Rectal smooth muscle tissue (tissue), 1 donor: ENCODE measurements at regions not wholly inside any gene's neighbourhood (a gene's known extent, or its start where the extent isn't known, plus 50 kb on each side); places are given as distances from the start of the nearest gene placed in this dataset.
"Not testable (repeated sequence)": the region's sequence is repeated elsewhere in the genome, so short reads cannot be mapped to it uniquely, and the experiment has no call there.

ENCODE experiments used
- H3K27ac ChIP-seq: one replicate; pipeline ENCODE4 v1.7.0; 2013; ENCODE audit warnings: low read depth, low read length, inconsistent platforms
- H3K27me3 ChIP-seq: one replicate; pipeline ENCODE4 v1.7.0; 2013; ENCODE audit warnings: low read length; ENCODE audit not compliant: control insufficient read depth, insufficient read depth
- H3K36me3 ChIP-seq: one replicate; pipeline ENCODE4 v1.7.0; 2013; ENCODE audit warnings: low read length; ENCODE audit not compliant: control insufficient read depth, insufficient read depth
- H3K4me1 ChIP-seq: one replicate; pipeline ENCODE4 v1.7.0; 2013; ENCODE audit warnings: low read length; ENCODE audit not compliant: control insufficient read depth, insufficient read depth
- H3K4me3 ChIP-seq: one replicate; pipeline ENCODE4 v1.7.0; 2013; ENCODE audit warnings: low read length
- H3K9ac ChIP-seq: one replicate; pipeline ENCODE4 v1.7.0; 2013; ENCODE audit warnings: low read length

DNA sequence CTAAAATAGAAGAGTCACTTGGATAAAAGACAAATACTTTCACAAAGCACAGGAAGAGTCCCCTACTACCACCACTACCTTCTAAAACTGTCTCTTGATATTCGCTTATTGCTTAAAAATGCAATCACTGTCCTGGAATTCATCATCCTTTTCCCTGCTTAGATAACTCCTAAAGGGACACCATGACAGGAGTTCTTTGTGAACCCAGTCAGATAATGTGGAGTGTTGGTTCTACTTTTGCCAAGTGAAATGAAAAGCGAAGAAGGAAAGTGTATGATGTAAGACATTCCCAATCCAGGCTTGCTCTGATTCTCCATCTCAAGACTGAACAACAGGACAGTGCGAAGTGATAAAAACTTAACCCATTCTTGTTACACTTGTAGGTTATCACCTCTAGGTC lies 103.0 kb downstream of the MTERF1 start:
- Histone ChIP-seq H3K27me3 (no peaks in the 10 kb centered on the region), H3K4me1 (no peaks in the 10 kb centered on the region), H3K36me3 (no peaks in the 10 kb centered on the region), H3K9ac (no peak overlapping the region), H3K27ac (no peak overlapping the region), H3K4me3 (no peak overlapping the region)

DNA sequence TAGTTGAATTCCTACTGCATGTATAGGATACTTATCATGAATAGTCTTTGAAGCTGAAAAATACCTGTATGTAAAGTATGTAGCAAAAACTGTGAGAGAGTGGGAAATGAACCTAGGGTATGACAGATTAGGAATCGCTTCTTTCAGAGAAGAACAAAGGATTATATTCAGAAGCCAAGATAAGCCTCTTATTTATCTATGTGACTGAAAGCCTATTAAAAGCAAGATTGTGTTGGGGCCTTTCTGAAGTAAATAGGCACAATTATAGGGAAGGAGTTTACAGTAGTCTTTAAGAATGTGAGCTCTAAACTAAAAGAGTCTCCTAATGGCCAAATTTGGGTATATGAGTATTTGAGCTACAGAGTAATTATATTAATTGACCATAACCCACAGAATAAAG lies 102.1 kb downstream of the MTERF1 start:
- Histone ChIP-seq H3K4me1 (no peaks in the 10 kb centered on the region), H3K27me3 (no peaks in the 10 kb centered on the region), H3K4me3 (no peak overlapping the region), H3K36me3 (no peaks in the 10 kb centered on the region), H3K9ac (no peak overlapping the region), H3K27ac (no peak overlapping the region)

DNA sequence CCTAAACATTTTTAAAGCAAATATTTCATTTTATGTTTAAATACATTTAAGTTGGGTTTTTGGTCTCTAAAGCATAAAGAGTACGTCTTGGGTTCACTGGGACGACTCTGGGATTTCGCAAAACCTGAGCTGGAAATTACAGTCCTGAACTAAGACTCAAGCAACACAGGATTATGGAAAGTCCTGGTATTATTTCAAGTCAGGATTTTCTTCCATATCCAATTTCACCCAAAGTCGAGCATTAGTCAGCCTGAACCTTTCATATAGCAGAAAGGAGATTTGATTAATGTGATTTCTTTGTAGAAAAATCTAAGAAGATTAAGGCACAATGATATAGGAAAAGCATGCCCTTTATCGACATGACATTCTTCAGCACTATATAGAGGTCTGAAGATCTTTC lies 100.0 kb downstream of the MTERF1 start:
- H3K36me3 ChIP-seq = no peaks in the 10 kb centered on the region
- H3K27ac ChIP-seq = no peak overlapping the region
- H3K4me1 ChIP-seq = no peaks in the 10 kb centered on the region
- no peaks in the 10 kb centered on the region for H3K27me3 ChIP-seq
- no peak overlapping the region for H3K4me3 ChIP-seq
- H3K9ac ChIP-seq = no peak overlapping the region

DNA sequence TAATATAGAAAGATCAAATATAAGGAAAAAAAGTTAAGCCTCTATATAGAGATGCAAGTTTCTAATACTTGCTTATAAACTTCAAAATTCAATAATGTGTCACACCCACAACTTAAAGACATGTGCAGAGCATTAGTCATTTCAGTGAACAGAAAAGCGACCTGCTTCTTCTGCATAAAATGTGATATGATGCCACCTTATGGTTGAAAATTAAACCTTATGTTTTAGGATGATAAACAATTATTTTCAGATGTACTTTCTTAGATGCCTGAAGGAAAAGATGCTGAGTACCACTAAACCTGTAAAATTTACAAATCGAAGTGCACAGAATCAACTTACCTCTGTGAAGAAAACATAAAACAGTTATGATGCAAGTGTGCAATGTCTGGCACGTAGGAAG lies 96.0 kb downstream of the MTERF1 start:
- Histone ChIP-seq H3K9ac (no peak overlapping the region), H3K27ac (no peak overlapping the region), H3K36me3 (no peaks in the 10 kb centered on the region), H3K4me1 (no peaks in the 10 kb centered on the region), H3K4me3 (no peak overlapping the region), H3K27me3 (no peaks in the 10 kb centered on the region)

DNA sequence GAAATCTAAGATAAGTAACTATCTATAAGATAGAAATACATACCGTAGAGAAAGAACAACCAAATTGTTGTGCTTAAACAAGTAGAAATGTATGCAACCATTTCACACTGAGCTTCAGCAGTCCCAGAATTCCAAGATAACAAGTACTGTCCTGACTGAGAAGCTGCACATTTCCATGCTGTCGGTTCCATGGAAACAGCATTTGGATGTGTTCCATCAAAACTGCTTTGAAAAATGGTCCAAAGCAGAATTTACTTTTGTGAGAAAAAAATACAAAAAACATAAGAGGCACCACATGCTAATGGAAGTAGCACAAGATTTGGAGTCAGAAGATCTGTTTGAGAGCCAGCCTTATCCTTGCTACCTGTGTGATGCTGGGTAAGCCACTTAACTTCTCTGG lies 92.6 kb downstream of the MTERF1 start:
- H3K4me3 ChIP-seq = no peak overlapping the region
- H3K36me3 ChIP-seq = no peaks in the 10 kb centered on the region
- H3K27me3 ChIP-seq = no peaks in the 10 kb centered on the region
- no peak overlapping the region for H3K27ac ChIP-seq
- no peak overlapping the region for H3K9ac ChIP-seq
- H3K4me1 ChIP-seq = no peaks in the 10 kb centered on the region

DNA sequence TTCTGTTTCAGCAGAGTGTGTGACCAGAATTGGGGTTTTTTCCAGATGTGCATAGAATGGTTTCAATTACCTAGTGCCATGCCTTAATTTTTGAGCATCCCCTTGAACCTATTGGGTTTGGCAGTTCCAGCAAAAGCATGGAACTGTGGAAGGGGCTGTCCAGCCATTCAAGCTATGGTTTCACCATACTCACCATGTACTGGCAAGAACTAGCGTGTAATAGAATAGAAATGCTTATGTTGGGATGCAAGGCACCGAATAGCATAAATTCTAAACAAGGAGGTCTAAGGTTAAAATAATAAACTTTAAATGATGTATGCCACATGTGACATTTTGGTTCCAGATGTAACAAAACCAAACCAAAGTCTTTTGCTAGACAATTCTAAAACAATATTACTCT lies 91.4 kb downstream of the MTERF1 start:
- no peak overlapping the region for H3K27ac ChIP-seq
- H3K4me3 ChIP-seq = no peak overlapping the region
- H3K9ac ChIP-seq = no peak overlapping the region
- H3K27me3 ChIP-seq = no peaks in the 10 kb centered on the region
- H3K36me3 ChIP-seq = no peaks in the 10 kb centered on the region
- no peaks in the 10 kb centered on the region for H3K4me1 ChIP-seq

DNA sequence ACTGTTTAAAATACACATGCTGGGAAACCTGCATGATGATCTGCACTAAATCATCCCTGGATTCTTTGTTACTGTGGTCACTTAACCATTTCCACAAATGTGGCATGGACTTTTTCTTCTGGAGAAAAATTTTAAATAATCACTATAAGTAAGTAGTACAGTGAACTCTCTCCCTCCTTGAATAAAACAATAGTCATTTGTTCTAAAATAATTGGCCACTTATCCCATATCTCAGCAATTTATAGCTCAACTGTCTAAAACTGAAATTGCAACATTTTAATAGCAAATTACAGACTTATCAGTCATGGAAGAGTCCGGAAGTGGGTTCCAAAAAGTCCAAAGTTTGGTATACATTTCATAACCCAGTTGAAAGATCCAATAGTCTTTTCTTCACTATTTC lies 90.9 kb downstream of the MTERF1 start:
- Histone ChIP-seq H3K4me1 (no peaks in the 10 kb centered on the region), H3K4me3 (no peak overlapping the region), H3K27me3 (no peaks in the 10 kb centered on the region), H3K9ac (no peak overlapping the region), H3K27ac (no peak overlapping the region), H3K36me3 (no peaks in the 10 kb centered on the region)

DNA sequence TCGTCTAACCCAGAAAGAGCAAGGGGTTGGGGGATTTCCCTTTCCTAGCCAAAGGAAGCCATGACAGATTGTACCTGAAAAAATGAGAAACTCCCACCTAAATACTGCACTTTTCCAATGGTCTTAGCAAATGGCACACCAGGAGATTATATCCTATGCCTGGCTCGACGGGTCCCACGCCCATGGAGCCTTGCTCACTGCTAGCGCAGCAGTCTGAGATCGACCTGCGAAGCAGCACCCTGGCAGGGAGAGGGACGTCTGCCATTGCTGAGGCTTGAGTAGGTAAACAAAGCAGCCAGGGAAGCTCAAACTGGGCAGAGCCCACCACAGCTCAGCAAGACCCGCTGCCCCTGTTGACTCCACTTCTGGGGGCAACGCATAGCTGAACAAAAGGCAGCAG lies 89.9 kb downstream of the MTERF1 start:
- H3K4me3 ChIP-seq, H3K9ac ChIP-seq, H3K27me3 ChIP-seq, H3K4me1 ChIP-seq, H3K36me3 ChIP-seq, H3K27ac ChIP-seq: not testable (repeated sequence)

DNA sequence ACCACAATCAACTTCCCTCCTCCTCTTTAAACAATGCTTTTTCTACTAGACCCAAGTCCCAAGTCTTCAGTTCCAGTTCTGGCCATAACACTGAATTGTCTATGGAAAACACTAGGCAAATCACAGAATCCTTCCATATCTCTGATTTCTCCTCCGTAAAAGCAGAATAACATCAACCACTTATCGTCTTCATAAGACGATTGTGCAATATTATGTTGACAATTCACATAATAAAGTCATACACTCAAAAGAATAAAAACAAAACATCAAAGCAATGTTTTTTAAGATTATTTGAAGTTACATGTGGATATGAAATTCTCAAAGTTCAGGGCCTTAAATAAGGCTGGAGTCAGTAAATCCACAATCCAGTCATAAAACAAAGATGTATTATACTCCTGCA lies 84.4 kb downstream of the MTERF1 start:
- no peaks in the 10 kb centered on the region for H3K4me1 ChIP-seq
- no peak overlapping the region for H3K4me3 ChIP-seq
- no peaks in the 10 kb centered on the region for H3K36me3 ChIP-seq
- H3K9ac ChIP-seq = no peak overlapping the region
- H3K27ac ChIP-seq = no peak overlapping the region
- H3K27me3 ChIP-seq = no peaks in the 10 kb centered on the region

DNA sequence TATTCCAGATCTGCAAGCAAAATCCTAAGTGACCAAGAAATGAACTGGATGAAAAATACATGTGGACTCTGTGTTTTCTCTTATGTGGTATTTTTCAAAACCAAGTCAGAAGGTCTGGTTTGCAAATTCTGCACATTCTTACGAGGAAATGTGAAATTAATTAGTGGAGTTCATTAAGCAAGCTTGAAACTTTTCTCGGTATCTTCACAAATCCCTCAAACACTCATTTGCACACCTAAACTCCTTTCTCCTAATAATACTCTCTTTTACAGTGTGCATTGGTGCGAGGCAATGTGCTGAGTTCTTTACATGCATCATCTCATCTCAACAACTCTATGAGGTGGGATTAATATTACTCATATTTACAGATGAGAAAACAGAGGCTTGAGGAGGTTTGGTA lies 82.1 kb downstream of the MTERF1 start:
- Histone ChIP-seq H3K9ac (no peak overlapping the region), H3K4me1 (no peaks in the 10 kb centered on the region), H3K27me3 (no peaks in the 10 kb centered on the region), H3K36me3 (no peaks in the 10 kb centered on the region), H3K4me3 (no peak overlapping the region), H3K27ac (no peak overlapping the region)

DNA sequence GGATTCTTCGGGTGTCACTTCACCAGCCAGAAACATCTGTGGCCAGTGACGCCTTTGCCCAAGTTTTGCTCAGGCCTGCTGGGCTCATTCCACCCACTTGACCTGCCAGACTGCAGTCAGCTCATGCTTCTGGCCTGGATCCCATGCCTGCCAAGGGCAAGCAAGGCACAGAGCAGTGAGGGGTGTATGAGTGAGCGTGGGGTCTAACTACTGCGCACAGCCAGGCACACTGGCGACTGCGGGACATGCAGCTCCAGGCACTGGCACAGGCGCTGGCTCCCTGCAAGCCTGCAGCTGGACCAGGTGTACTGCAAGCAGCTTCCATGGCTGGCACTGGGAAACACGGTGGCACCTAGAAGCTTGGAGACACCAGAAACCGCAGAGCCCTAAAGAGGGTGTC lies 80.1 kb downstream of the MTERF1 start:
- Histone ChIP-seq H3K27ac (no peak overlapping the region), H3K27me3 (no peaks in the 10 kb centered on the region), H3K4me3 (no peak overlapping the region)

DNA sequence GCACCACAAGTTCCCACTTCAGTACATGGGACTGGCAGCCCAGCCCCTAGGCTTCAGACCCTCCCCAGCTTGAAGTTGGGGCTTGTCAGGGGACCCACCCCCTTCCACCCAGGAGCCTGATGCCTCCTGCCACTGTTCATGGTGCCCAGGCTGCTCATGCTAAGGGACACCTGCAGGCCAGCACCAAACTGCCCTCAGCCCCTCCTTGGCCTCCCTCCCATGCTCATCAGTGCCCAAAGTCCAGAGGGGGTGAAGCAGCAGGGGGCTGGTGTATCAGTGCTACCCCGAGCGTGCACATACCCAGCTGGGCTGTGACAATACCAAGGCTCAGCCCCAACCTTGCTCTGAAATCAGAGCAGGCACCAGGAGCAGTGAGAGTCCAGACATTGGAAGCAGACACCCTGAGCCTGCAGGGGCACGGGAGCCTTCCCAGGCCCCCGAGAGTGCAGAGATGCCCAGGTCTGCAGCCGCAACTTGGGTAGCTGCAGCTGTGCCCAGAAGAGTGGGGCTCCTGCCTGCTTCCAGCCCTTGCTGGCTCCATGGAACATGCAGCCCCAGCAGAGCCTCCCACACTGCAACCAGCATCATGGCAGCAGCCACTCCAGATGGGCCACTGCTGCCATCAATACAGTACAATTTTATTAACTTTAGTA lies 79.0 kb downstream of the MTERF1 start:
- Histone ChIP-seq H3K4me3 (no peak overlapping the region), H3K27ac (no peak overlapping the region), H3K9ac (no peak overlapping the region), H3K4me1 (no peaks in the 10 kb centered on the region), H3K36me3 (no peaks in the 10 kb centered on the region), H3K27me3 (no peaks in the 10 kb centered on the region)

More for the DNA sequence above, 80.1 kb downstream of the MTERF1 start:
- Histone ChIP-seq H3K36me3 (no peaks in the 10 kb centered on the region), H3K9ac (no peak overlapping the region), H3K4me1 (no peaks in the 10 kb centered on the region)

DNA sequence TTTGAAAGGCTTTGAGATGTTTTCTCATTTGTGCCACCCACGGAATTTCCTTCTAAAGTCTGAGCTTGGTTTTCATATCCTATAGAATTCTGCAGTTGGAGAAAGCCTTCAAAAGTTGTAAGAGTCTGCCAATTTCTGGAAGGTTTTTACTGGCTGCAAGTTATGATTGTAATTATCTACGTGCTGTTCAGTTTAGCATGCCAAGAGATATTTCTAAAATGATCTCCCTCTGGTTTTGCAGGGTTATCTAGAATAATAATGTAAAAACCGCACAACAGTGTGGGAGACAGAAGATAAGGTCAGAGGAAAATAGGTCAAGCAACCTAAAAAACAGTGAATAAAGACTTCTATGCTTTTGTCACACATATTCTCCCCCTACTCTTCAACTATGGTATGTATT lies 69.3 kb downstream of the MTERF1 start:
- Histone ChIP-seq H3K27ac (no peak overlapping the region), H3K4me3 (no peak overlapping the region), H3K4me1 (no peaks in the 10 kb centered on the region), H3K27me3 (no peaks in the 10 kb centered on the region), H3K36me3 (no peaks in the 10 kb centered on the region), H3K9ac (no peak overlapping the region)
